Superior temporal gyrus (tissue), 1 donor: ENCODE measurements at regions not wholly inside any gene's neighbourhood (a gene's known extent, or its start where the extent isn't known, plus 50 kb on each side); places are given as distances from the start of the nearest gene placed in this dataset.
A peak's percentile ranks its signal among the peaks of the same experiment; 100 is the strongest.
"Not testable (repeated sequence)": the region's sequence is repeated elsewhere in the genome, so short reads cannot be mapped to it uniquely, and the experiment has no call there.

Experiments used
- DNase-seq: peaks from one replicate; pipeline ENCODE4 v3.0.0-alpha.2; 2016; ENCODE audit errors: extremely low spot score

DNA sequence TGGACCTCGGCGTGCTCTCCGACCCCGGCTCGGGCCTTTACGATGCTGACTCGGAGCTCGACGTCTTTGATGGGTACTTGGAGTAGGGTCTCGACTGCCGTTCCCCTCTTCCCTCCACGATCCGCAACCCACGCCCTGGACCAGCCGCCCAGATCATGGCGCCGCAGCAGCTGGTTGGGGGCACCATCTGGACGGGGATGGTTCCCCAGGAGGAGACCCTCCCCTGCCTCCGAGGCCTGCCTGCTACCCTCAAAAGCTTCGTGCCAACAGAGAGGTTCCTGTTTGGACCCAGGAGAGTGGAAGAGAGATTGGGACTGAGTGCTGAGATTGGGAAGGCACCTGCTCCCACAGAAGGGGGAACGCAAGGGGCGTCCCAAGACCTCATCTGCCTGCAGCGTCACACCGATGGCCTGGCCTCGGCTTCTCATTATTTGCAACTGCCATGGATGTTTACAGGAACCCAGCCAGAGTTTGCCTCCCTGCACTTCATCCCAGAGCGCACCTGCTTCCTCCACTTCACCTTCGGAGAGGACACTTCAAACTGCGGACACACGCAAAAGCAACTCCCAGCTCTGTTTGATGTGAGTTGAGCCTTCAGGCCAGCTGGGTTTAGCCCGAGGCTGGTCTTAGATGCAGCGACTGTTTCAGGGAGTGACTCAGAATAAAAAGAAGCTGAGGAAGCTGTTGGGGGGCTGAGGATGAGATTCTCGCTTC is 58.9 kb downstream of the GOLGA6L7 start:
- DNase-seq: peak; percentile 69

- DNase-seq: not testable (repeated sequence)
Measured at GRCh38 chr15:28788649-28789400, 59.6 kb downstream of the GOLGA6L7 start.

- not testable (repeated sequence) for DNase-seq
Measured at GRCh38 chr15:28788176-28788575, 60.3 kb downstream of the GOLGA6L7 start.

- peak; percentile 16 for DNase-seq
Measured at GRCh38 chr15:28786521-28786920, 61.9 kb downstream of the GOLGA6L7 start.

- not testable (repeated sequence) for DNase-seq
Measured at GRCh38 chr15:28784347-28785163, 63.9 kb downstream of the GOLGA6L7 start.

GRCh38 chr15:28783873-28784272 is 64.6 kb downstream of the GOLGA6L7 start:
- no peak for DNase-seq

GRCh38 chr15:28783466-28783865 is 65.0 kb downstream of the GOLGA6L7 start:
- no peak for DNase-seq

DNA sequence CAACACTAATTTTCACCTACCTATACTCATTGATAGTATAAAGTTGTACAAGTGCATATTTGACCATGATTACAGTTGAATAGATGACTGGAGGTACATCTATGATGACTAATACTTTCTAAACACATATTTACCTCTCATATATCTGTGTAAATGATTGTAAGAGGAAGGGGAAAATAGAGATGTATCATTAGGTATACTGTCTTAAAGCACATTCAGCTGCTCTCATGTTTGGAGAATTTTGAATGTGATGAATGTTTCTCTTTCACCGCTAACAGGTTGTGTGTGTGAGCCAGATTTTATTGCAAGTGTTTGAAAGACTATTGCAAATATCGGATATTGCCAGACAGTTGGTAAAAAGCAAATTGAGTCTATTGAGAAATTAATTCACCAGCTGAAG is 66.2 kb upstream of the GOLGA8M start:
- not testable (repeated sequence) for DNase-seq

DNA sequence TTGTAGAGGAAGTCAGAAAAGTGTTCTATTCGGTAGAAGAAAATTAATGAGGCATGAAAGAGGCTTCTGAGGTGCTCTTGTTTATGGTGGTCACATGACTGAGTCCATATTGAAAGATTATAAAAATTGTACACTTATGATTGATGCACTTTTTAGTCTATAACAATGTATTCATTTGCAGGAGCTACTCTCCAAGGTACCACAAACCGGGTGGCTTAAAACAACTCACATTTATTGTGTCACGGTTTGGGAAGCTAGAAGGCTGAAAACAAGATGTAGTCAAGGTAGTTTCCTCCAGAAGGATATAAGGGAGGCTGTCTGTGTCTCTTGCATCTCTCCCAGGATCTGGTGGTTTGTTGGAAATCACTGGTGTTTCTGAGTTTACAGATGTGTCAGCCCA is 60.6 kb upstream of the GOLGA8M start:
- not testable (repeated sequence) for DNase-seq
